ENCODE measurements at regions not wholly inside any gene's neighbourhood (a gene's known extent, or its start where the extent isn't known, plus 50 kb on each side); places are given as distances from the start of the nearest gene placed in this dataset.

GRCh38 chr13:38496917-38497316, 147.3 kb downstream of the UFM1 start:
- TF ChIP-seq GATA3 (IDR thresholded peaks at IDR 0.05; ENCODE audit: low read depth, low read length) (no peak), GATA2 (IDR thresholded peaks at IDR 0.05; ENCODE audit: low read depth, low read length) (no peak)
